DMS153 (cell line): ENCODE measurements at regions not wholly inside any gene's neighbourhood (a gene's known extent, or its start where the extent isn't known, plus 50 kb on each side); places are given as distances from the start of the nearest gene placed in this dataset.
"Not testable (repeated sequence)": the region's sequence is repeated elsewhere in the genome, so short reads cannot be mapped to it uniquely, and the experiment has no call there.

Experiments used
- DNase-seq: peaks from one replicate; lab custom pipeline; 2025; lab: John Stamatoyannopoulos, UW

- no peak for DNase-seq
These were observed 176.7 kb downstream of the KLHL28 start for GRCh38 chr14:44785096-44785495.

GRCh38 chr14:44783901-44784300 is 177.8 kb downstream of the KLHL28 start:
- DNase-seq: no peak

GRCh38 chr14:44782775-44783238 is 178.9 kb downstream of the KLHL28 start:
- no peak for DNase-seq

- no peak for DNase-seq
These were observed 180.8 kb downstream of the KLHL28 start for GRCh38 chr14:44780989-44781388.

GRCh38 chr14:44778604-44779003 is 183.1 kb downstream of the KLHL28 start:
- no peak for DNase-seq

GRCh38 chr14:44777584-44777983 is 184.2 kb downstream of the KLHL28 start:
- no peak for DNase-seq

GRCh38 chr14:44775248-44775647 is 186.5 kb downstream of the KLHL28 start:
- no peak for DNase-seq

- no peak for DNase-seq
These were observed 187.4 kb downstream of the KLHL28 start for GRCh38 chr14:44774396-44774795.

GRCh38 chr14:44771496-44771895 is 190.3 kb downstream of the KLHL28 start:
- DNase-seq: no peak

GRCh38 chr14:44770201-44770600 is 191.5 kb downstream of the KLHL28 start:
- no peak for DNase-seq

- no peak for DNase-seq
These were observed 192.8 kb downstream of the KLHL28 start for GRCh38 chr14:44768935-44769334.

GRCh38 chr14:44767646-44768173 is 194.0 kb downstream of the KLHL28 start:
- no peak for DNase-seq

- no peak for DNase-seq
These were observed 195.5 kb downstream of the KLHL28 start for GRCh38 chr14:44766285-44766684.

GRCh38 chr14:44763356-44763755 is 198.4 kb downstream of the KLHL28 start:
- DNase-seq: no peak

- DNase-seq: no peak
These were observed 202.5 kb downstream of the KLHL28 start for GRCh38 chr14:44759277-44759676.

GRCh38 chr14:44756554-44756953 is 205.2 kb downstream of the KLHL28 start:
- DNase-seq: no peak

GRCh38 chr14:44745371-44745770 is 216.4 kb downstream of the KLHL28 start:
- DNase-seq: no peak

- DNase-seq: no peak
These were observed 219.5 kb downstream of the KLHL28 start for GRCh38 chr14:44742202-44742601.

- DNase-seq: no peak
These were observed 220.3 kb downstream of the KLHL28 start for GRCh38 chr14:44741431-44741830.

GRCh38 chr14:44736326-44736725 is 225.4 kb downstream of the KLHL28 start:
- DNase-seq: no peak

- DNase-seq: no peak
These were observed 225.1 kb upstream of the FSCB start for GRCh38 chr14:44732144-44732543.

- DNase-seq: no peak
These were observed 223.8 kb upstream of the FSCB start for GRCh38 chr14:44730860-44731259.

GRCh38 chr14:44721395-44721794 is 214.3 kb upstream of the FSCB start:
- not testable (repeated sequence) for DNase-seq

- no peak for DNase-seq
These were observed 213.6 kb upstream of the FSCB start for GRCh38 chr14:44720707-44721106.
